Activated CD8-positive, alpha-beta memory T cell treated with anti-CD3 and anti-CD28 coated beads for 36 hours (primary cell): ENCODE measurements at regions not wholly inside any gene's neighbourhood (a gene's known extent, or its start where the extent isn't known, plus 50 kb on each side); places are given as distances from the start of the nearest gene placed in this dataset.

Source experiments
- CTCF ChIA-PET: fragments of 350-600 bp; sonication (Branson Sonifier 250); formaldehyde crosslinking; loops from one replicate; lab custom pipeline; 2021; ENCODE audit warnings: antibody characterized with exemption; lab: Charles Lee
- POLR2A ChIA-PET: fragments of 350-600 bp; sonication (Branson Sonifier 250); formaldehyde crosslinking; loops from one replicate; lab custom pipeline; 2021; ENCODE audit warnings: antibody characterized with exemption; lab: Charles Lee

DNA sequence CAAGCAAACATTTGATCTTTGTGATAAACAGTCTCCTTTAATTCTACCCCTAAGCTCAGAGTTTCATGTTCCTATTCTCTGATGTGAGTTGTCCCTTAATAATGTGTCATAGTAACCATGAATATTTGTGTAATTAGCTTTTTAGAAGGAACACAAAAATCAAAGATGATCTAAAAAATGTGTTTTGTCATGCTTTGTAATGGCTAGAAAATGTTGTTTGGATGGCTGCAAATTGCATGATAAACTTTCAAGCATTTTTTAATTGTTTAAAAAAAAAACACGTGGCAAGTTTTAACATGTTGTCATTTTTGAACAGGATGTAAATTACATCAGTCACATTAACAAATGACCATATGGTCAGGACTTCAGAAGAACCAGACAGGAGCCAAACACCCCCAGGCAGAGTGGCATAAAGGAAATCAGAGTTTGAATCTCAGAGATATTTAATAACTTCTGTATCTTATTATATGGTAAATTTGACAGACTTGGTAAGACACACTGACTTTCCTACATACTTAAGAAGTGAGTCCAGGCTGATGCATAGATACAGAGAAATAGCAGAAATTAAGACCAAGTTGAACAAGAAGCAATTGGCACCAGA, 223.9 kb upstream of the VEGFC start:
- POLR2A ChIA-PET: no interaction called here
- CTCF ChIA-PET: no interaction called here

- ChIA-PET CTCF (no interaction called here), POLR2A (no interaction called here)
Observed at GRCh38 chr4:177023951-177024350, 231.2 kb upstream of the VEGFC start.

DNA sequence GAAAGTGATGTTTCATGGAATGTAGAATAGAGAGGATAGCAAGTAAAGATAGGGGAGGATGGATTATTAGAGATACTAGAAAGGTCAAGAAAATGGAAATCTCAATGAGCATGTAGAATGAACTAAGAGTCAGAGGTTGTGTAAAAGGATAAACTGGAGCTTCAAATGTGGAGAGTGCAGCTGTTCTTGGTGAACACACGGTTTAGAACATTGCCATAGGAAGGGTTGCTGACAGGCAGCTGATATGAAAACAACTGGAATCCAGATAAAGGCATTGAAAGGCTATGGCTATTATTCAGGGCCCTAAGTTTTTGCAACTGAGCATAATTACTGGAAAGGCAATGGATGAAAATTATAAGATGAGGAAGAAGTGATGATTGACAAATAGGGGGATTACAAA, 239.6 kb upstream of the VEGFC start:
- POLR2A ChIA-PET: no interaction called here
- CTCF ChIA-PET: interaction anchor here (1.7 kb wide), 1 partner anchor 15 kb away, joined by 4 read pairs; no protein-coding TSS in a partner anchor

DNA sequence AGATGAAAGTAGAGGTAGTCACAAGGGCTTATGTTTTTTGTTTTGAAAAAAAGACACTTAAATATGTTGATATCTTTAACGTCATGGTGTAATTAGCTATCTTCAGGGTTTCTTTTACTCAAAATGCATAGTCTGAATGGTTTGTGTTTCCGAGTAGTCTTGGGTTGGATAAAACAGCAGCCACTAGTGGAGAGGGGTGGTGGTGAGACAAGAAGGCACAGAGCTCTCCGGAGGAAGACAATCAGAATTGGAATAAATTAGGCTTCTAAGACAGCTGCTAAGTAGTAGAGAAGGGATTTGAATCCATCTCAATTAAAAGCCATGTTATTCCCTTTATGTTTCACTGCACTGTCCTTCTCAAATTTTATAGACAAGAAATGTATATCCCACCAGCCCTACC, 240.4 kb upstream of the VEGFC start:
- POLR2A ChIA-PET: no interaction called here
- CTCF ChIA-PET: interaction anchor here (1.7 kb wide), 1 partner anchor 14 kb away, joined by 4 read pairs; no protein-coding TSS in a partner anchor

DNA sequence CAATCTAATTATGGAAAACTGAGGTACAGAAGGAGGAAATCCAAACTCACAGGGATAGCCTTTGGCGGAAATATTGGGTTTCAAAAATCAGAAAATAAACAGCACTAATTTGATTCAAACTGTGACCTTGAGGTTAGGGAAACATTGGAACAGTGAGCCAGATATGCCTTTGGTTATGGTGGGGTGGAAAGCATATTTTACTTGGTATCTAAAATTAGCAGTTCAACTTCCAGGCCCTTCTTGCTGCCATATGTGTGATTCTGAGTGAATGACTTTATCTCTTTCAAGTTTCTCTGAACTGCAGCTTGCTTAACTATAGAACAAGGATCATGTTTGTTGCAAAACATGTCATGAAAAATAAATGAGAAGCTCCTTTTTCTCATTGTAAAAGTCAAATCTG, 240.9 kb upstream of the VEGFC start:
- ChIA-PET POLR2A (no interaction called here), CTCF (interaction anchor here (1.7 kb wide), 1 partner anchor 14 kb away, joined by 4 read pairs; no protein-coding TSS in a partner anchor)

DNA sequence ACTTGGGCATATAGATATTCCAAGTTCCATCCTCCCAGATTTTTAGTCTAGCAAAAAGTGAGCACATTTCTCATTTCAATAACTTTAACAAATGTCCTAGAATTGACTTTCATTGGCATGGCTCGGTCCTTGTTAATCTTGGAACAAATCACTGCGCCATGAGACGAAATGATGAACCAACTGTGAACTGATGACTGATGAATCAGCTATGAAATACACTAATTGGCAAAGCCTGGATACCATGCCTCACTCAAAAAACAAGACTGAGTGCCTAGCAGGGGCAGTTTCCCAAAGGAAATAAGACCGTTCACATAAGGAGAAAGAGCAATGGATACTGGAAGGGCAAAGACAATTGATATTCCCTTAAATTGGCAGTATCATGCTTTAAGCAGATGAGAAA, 248.6 kb upstream of the VEGFC start:
- POLR2A ChIA-PET: no interaction called here
- CTCF ChIA-PET: no interaction called here

DNA sequence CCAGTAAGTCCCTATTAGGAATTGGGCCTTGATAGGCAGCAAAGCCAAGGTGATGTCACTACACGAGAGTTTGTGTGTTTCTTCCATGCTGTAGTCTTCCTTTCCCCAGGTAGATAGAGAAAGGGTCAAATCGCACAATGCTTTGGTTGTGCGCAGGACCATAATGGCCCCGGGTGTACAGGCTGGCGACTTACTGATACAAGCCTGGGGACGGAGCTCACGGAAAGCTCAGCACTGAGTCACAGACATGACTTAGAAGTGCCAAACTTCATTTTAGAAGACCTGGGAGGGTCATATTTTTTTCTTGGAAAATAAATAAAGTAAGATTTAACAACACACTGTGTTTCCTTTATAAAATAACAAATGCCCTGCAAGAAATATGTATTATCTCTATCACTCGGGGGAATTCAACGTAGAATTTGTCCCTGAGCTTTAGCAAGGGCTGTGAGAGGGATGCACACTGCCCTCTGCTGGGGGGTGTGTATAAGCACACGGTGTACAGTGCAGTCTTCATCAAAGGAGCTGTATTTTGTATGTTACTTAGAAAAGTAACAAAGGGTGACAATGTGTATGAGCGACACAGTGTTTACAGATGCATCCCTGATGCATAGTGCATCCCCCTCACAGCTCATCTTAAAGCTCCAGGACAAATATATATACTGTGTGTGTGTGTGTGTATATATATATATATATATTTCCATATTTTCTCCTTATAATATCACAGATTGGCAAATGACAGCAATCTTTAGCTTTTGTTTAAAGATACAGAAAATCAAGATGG, 254.5 kb upstream of the VEGFC start:
- CTCF ChIA-PET: interaction anchor here (0.6 to 1.3 kb wide), 4 partner anchors 9 to 670 kb away, joined by 4 to 6 read pairs (median 4); no protein-coding TSS in a partner anchor
- POLR2A ChIA-PET: no interaction called here

DNA sequence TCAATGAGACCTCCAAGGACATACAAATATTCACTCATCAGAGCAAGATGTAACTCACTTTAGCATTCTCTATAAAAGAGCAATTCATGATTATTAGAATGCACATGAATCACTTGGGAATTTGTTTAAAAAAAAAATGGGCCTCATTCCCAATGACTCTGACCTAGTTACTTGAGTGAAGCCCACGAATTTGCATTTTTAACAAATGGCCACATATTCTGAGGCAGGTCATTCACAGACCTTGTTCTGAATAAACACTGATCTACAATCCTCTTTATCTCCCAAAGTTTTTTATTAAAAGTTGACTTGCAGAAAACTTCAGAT, 255.1 kb upstream of the VEGFC start:
- ChIA-PET CTCF (interaction anchor here (0.6 to 1.3 kb wide), 3 partner anchors 9 to 670 kb away, joined by 4 to 6 read pairs (median 4); no protein-coding TSS in a partner anchor), POLR2A (no interaction called here)

- POLR2A ChIA-PET: no interaction called here
- CTCF ChIA-PET: no interaction called here
Observed at GRCh38 chr4:177051473-177052060, 258.1 kb upstream of the NEIL3 start.

DNA sequence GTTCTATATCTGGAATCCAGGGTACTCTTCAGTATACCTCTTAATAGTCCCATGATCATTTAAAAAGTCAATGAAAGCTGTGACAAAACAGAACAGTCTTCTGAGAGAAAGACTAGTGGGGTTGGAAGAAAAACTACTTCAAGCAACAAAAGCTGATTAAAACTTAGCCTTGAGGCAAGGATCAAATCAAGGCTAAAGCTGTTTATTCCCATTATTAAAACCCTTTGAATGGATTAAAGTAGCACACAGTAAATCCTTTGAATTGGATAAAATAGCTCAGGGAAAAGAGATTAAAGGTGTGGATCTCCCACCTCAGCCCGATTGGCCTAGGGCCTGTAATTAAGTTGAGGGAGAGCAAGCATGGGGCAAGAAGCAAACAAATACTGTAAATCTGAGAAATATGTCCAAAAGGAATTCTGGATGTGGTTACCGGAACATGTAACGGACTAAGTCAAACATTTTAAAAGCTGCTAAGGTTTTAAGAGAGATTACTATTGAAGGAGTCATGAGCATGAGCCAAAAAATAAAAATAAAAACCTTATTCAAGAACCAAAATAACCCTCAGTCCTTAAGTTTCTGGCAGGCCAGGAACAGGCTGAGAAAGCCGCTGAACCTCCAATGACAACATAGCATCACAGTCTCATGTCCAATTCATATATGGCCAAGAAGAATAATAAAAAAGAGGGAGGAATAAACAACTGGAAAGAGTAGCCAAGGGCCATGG, 257.3 kb upstream of the NEIL3 start:
- POLR2A ChIA-PET: no interaction called here
- CTCF ChIA-PET: no interaction called here

- POLR2A ChIA-PET: no interaction called here
- CTCF ChIA-PET: no interaction called here
Observed at GRCh38 chr4:177057186-177057585, 252.5 kb upstream of the NEIL3 start.

GRCh38 chr4:177064116-177064515, 245.6 kb upstream of the NEIL3 start:
- CTCF ChIA-PET: no interaction called here

DNA sequence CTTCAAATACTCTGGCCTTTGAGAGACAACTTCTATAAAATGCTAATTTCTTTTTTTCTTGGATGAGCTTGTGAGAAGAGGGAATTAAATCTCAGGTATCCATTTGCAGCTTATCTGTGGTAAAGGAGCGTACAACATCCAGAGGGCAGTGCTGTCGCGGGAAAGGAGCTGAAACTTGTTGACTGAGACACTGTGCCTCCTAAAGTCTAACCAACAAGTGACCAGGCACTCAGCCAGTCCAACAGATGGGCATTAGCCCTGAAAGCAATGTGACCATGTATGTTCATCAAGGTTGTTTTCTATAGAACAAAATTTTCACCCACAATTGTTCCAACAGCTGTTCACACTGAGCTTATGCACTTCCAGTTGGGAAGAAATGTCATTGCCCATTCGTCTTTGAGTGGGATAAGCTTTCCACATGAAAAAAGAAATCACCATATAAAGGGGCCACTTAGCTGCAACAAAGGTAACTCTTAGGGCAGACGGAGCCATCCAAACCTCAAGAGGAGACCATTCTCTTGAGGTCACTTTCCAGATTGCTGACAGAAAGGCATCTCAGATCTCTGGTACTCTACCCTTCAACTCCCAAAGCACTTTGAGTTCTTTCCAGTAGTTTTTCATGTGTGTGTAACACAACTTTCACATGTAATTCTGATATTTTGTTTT, 244.8 kb upstream of the NEIL3 start:
- ChIA-PET CTCF (no interaction called here), POLR2A (no interaction called here)

More at GRCh38 chr4:177064116-177064515, 245.6 kb upstream of the NEIL3 start:
- POLR2A ChIA-PET: no interaction called here

DNA sequence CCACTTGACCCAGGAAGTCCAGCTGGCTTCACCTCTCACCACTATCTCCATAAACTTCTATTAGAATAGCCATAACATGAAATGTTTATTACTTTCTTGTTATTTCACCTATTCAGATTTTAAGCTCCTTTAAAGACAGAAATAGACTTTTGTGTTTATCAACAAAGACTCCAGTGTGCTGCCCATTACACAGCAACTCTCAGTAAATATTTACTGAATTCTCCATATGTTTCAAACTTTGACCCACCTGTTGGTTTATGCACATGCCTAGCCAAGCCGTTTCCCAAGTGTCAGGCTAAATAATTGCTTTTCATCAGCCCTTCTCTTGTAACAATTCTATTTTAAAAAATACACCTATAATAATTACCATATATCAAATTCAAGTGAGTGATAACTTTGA, 242.9 kb upstream of the NEIL3 start:
- POLR2A ChIA-PET: no interaction called here

DNA sequence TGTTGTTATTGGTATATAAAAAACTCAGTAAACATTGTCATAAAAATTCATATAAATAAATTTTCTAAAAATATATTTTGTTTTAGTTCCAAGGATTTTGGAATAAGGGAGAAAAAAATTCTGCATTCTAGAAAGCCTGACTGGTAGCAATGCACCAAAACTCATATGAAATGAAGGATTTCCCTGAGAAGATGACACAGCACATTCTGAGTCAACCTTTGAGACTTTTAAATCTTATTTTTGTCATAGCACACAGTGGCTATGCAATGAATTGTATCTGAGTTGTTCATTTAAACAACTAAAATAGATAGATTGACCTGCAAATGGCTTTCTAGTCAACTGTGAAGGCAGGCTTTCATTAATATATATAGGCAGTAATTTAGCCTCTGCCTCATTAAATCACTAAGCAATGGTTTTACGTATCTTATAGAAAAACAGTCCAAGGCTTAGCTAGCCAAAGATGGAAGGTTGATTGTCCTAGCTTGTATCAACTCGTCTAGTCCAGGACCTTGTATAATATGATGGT, 239.1 kb upstream of the NEIL3 start:
- ChIA-PET POLR2A (no interaction called here), CTCF (no interaction called here)

More for the DNA sequence above, 242.9 kb upstream of the NEIL3 start:
- CTCF ChIA-PET: no interaction called here

DNA sequence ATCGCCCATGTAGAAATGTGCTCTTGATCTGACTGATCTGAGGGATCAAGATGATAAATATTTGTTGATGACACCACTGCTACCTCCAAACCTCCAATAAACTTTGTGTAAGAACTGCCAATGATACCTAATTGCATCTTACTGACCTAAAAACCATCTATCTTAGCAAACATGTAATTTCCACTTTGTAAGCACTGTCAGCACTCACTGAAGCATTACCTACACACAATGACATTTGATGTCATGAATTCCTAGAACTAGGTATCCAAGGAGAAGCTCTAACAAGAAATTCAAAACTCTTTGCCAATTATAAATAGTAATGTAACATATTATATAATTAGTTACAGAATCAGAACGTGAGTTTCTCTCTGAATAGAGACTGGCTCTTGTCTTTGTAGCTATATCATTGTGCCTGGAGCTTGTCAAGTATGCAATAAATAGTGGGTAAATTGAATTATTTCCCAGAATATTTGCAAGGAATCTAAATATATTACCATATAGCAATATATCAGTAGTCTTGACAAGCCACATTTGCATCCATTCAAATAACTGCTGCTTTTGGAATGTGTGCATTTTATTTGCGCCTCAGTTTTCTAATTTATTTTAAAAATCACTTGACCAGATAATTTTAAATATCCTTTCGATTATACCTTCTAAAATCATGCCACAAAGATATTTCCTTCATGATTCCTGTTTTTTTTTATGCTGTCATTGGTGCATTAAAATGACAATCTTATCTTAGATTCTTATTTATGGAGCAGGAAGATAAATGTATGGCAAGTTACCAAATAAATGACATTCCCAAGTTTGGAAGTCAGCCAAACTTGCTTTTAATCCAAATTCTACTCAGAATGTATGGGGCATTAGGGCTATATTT, 232.3 kb upstream of the NEIL3 start:
- ChIA-PET CTCF (no interaction called here), POLR2A (no interaction called here)

DNA sequence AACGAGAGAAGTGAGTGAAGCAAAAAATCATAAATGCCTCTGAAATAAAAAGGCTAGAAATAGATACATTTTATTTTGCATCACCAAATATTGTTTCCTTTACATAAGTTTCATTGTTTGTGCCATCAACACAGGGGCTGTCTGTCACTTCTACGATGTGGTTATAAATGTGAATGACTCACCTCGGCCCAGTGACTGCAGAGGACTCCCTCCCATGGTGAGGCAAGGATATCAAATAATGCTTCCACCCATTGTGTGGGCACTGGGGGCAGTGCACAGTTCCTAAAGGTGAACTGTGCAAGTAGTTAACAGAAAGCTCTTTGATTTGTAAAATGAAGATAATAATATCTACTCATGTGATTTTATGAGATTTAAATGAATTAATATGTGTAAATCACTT, 230.3 kb upstream of the NEIL3 start:
- ChIA-PET POLR2A (no interaction called here), CTCF (no interaction called here)

GRCh38 chr4:177080388-177080787, 229.3 kb upstream of the NEIL3 start:
- ChIA-PET POLR2A (no interaction called here), CTCF (no interaction called here)
